DND-41 (cell line): ENCODE measurements at regions not wholly inside any gene's neighbourhood (a gene's known extent, or its start where the extent isn't known, plus 50 kb on each side); places are given as distances from the start of the nearest gene placed in this dataset.

Experiments
- EZH2 ChIP-seq: IDR thresholded peaks from 3 replicates; pipeline ENCODE4 v1.6.1; 2012; ENCODE audit warnings: borderline replicate concordance, low read depth, mild to moderate bottlenecking, moderate library complexity, low read length, inconsistent platforms; ENCODE audit not compliant: severe bottlenecking
- TF ChIP-seq, protein P1 (sequence below): IDR thresholded peaks from 2 replicates; pipeline ENCODE4 v1.5.1; 2012; ENCODE audit warnings: borderline replicate concordance, low read length, moderate library complexity, mild to moderate bottlenecking; ENCODE audit not compliant: poor library complexity, severe bottlenecking; ENCODE audit errors: extremely low read depth

DNA sequence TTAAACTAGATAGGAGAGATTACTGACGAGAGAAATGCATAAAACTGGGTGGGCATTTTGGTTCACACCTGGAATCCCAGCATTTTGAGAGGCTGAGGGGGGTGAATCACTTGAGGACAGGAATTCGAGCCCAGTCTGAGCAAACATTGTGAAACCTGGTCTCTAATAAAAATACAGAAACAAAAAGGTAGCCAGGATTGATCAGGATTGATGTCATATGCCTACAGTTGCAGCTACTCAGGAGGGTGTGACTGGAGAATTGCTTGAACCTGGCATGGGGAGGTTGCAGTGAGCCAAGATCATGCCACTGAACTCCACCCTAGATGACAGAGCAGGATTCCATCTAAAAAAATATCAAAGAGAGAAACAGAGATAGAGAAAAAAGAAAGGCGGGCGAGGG is 751.7 kb upstream of the AMELY start:
- TF ChIP-seq, protein P1, sequence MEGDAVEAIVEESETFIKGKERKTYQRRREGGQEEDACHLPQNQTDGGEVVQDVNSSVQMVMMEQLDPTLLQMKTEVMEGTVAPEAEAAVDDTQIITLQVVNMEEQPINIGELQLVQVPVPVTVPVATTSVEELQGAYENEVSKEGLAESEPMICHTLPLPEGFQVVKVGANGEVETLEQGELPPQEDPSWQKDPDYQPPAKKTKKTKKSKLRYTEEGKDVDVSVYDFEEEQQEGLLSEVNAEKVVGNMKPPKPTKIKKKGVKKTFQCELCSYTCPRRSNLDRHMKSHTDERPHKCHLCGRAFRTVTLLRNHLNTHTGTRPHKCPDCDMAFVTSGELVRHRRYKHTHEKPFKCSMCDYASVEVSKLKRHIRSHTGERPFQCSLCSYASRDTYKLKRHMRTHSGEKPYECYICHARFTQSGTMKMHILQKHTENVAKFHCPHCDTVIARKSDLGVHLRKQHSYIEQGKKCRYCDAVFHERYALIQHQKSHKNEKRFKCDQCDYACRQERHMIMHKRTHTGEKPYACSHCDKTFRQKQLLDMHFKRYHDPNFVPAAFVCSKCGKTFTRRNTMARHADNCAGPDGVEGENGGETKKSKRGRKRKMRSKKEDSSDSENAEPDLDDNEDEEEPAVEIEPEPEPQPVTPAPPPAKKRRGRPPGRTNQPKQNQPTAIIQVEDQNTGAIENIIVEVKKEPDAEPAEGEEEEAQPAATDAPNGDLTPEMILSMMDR, result no peak
- no peak for TF ChIP-seq EZH2
